ENCODE measurements at regions not wholly inside any gene's neighbourhood (a gene's known extent, or its start where the extent isn't known, plus 50 kb on each side); places are given as distances from the start of the nearest gene placed in this dataset.

- DNase-seq, result no peak
Measured at GRCh38 chr10:117638664-117639200, 96.2 kb downstream of the EMX2 start.

- DNase-seq, result no peak
Measured at GRCh38 chr10:117640406-117640805, 97.9 kb downstream of the EMX2 start.

GRCh38 chr10:117646718-117647117, 104.2 kb downstream of the EMX2 start:
- no peak for DNase-seq

DNA sequence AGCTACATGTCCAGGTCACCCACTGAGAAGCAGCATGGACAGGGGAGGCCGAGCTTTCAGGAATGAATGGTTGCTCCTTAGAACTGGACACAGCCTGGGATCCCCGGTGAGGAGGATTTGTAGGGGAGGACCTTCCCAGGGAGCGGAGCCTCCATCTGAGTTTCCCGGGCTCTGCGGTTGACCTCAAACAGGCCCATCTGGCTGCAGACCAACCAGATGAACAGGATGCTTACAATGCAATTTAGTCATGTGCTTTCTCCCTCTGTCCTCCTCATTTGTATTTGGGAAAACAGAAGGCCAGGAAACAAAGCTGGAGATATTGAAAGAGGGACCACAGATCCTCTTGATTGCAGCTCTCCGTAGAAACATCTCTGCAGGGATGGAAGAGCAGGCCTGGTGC, 104.8 kb downstream of the EMX2 start:
- DNase-seq, result no peak

DNA sequence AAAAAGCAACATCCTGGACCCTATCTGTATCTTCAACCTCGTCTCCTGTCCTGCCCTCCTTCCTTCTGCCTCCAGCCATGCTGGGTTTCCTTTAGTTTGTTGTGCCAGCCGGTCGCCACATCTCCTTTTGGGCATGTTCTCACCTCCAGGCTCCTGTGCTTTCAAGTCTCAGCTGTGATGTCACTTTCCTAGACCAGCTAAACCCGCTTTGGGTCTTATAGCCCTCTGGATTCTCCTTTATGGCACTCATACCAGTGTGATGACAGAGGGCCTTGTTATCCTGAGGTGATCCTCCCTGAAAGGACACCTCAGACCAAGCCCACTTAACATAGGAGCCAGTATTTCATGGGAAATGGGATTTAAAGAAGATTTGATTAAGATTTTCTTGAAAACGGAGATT, 108.6 kb downstream of the EMX2 start:
- DNase-seq, result no peak

DNA sequence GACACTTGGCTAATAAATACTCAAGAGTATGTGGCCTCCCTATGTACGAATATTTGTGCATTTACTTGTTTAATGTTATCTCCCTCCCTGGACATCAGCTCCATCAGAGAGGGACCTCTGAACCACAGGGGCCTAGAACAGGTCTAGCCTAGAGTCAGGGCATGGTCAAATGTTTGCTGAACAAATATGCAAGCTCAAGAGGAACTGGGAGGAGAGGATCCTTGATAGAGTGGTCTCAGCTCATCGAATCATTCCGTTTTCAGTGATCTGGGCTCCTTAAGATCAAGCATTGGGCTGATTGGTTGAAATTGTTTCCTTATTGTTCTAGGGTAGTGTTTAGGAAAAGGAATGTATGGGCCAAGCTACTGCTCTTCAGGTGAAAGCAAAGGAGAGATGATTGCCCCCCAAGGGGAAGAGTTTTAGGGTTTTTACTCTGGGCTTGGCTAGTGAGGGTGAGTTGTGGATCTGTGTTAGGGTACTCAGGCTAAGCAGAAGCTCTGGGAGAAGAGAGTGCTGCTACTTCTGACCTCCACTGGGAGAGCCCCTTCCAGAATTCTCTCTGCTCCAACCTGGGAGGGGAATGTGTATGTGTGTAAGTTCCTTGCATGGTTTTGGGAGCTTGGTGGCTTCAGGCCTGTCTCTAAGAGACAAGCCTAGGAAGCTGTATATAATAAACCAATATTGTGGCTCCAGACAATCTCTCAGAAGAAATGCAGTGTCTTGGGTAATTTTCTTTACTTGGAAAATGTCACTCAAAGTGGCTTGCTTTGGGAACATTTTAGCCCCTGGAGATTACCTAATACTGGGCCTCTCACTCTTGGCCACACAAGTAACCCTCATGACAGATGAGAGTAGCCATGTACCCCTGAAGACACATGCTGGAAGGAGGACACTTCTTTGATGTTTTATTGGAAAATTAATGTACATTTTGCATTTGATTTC, 110.0 kb downstream of the EMX2 start:
- DNase-seq, result no peak

DNA sequence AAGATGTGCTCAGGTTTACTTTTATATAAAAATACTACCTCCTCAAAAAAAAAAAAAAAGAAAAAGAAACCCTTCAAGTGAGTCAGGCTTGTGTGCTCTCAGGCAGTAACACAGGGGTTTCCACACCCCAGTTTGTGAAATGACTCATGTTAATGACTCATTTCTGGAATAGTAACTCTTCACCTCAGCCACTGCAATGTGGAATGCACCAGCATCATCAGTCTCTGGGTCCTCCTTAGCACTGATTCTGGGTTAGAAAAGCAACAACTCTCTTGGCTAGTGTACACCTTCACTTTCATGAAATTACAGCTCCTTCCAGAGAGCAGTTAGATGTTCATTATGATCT, 110.6 kb downstream of the EMX2 start:
- peak; percentile 30 for DNase-seq

DNA sequence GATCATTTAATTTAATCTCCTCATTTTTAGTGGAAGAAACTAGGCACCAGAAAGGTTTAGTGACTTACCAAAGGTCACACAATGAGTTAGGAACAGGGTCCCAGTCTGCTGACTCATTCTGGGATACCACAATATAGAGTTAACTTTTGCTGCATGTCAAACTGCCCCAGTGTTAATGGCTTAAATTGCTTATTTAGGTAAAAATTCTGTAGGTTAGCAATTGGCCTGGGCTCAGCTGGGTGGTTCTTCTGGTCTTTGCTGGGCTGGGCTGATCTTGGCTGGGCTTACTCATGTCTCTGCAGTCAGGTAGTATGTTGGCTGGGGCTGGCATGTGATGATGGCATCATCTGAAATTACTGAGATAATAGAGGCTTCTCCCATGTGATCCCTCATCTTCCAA, 111.6 kb downstream of the EMX2 start:
- DNase-seq, result no peak

- peak; percentile 1 for DNase-seq
Measured at GRCh38 chr10:117656385-117657367, 114.1 kb downstream of the EMX2 start.

GRCh38 chr10:117661316-117661715, 118.8 kb downstream of the EMX2 start:
- DNase-seq, result no peak

- DNase-seq, result no peak
Measured at GRCh38 chr10:117662126-117662525, 119.6 kb downstream of the EMX2 start.

DNA sequence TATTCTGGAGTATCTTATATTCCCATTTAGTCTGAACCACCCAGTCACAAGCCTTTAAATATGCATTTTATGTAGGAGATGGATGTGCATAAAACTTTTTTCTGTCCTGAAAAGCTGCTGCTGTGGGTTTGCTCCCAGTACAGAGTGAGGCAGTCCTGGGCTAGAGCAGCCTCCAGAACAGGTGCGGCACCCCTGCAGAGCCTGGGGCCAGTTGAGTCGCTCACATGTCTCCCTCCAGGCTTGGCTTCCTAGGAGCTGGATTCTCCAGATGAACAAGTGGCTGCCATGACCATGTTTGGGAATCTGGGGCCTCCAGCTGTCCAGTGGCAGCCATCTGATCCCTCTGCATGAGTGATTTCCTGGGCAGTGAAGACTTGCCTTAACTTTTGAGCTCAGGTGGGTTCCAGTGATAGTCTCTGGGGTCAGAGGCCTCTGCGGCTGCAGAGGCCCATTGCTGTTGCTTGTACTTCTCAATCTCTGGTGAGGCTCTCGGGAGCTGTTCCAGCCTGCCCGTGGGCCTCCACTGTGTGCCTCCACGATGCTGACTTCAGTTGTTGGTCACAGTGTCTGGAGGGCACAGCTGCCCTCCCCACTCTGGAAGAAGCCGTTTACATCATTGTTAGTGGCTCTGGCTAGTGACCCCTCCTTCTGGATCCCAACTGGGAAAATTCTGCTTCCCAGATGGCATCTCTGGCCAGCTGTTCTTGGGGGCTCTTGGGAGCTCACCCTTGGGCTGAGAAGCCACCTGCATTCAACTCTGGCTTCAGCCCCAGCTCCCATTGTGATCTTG, 120.4 kb downstream of the EMX2 start:
- no peak for DNase-seq

DNA sequence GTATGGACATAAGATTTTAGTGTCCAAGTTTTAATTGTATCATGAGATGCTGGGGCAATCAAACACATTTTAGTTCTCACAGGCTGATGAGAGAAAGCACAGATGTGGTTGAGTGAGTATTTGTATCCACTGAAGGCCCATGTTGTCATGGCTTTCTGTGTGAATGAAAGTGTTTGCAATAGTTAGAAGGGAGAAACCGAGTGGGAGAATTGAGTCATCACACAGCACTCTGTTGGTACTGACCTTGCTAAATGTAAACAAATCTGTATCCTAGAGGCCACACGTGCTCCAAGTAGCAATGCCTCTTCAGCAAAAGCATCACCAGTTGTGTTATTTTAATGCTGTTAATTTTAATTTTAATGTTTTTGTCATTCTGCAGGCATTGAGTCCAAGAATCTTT, 121.2 kb downstream of the EMX2 start:
- DNase-seq, result no peak

GRCh38 chr10:117664288-117664687, 121.7 kb downstream of the EMX2 start:
- DNase-seq, result no peak

DNA sequence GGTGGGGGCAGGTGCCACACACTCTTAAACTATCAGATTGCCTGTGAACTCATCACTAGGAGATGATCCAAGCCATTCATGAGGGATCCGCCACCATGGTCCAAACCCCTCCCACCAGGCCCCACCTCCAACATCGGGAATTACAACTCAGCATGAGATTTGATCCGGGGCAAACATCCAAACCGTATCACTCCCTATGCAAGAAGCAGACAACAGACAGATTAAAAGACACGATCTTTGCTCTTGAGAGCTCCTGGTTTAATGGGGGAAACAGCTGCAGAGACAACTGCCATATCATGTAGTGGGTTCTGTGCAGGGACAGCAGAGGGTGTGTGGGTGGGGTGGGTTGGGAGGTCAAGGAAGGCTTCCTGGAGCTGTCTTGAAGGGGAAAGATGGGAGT, 123.6 kb downstream of the EMX2 start:
- no peak for DNase-seq

GRCh38 chr10:117666965-117667364, 124.4 kb downstream of the EMX2 start:
- DNase-seq, result no peak

GRCh38 chr10:117667831-117668230, 125.3 kb downstream of the EMX2 start:
- DNase-seq, result no peak

GRCh38 chr10:117668327-117669008, 125.9 kb downstream of the EMX2 start:
- DNase-seq, result no peak

GRCh38 chr10:117669122-117669521, 126.6 kb downstream of the EMX2 start:
- no peak for DNase-seq

DNA sequence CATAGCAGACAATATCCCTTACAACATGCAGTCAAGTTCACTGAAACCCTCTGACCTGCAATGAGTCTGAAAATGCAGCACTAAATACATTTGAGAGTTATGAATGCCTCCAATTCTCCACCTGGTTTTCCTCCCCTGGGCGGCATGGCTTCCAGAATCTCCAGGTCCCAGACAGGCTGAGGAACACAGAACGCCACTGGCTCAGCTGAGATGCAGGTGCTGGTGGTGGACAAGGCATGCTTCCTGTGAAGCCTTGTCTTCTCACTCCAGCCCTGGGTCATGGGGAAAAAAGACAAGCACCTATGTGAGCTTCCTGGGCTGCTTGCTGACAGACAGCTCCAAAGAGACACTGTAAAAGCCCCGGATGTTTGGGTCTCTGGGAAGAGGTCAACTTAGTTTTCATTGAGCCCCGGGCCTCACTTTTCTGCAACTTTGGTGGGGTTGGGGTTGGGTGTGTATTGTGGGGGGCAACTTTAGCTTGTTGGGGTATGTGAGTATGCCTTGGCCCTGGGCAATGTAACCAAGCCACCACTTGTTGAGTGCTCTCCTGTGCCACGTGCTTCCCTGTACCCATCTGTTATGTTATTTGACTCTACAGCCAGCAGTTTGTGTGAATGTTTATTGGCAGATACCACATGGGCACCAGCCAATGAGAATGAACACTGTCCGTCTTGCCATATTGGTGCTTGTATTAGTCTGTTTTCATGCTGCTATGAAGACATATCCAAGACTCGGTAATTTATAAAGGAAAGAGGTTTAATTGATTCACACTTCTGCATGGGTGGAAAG, 127.8 kb downstream of the EMX2 start:
- DNase-seq, result no peak
